Panc1 (cell line): ENCODE measurements at regions not wholly inside any gene's neighbourhood (a gene's known extent, or its start where the extent isn't known, plus 50 kb on each side); places are given as distances from the start of the nearest gene placed in this dataset.

Experiments
- ATAC-seq: fragments of 200-7000 bp; cut with Tn5 transposase; 2 replicates; pipeline ENCODE4 v1.9.1; 2020; ENCODE audit warnings: mild to moderate bottlenecking, moderate library complexity
- BruUV-seq: library from RNA; stranded (reverse); fragments of 400-500 nt; replicated peaks from 2 replicates; lab custom pipeline; 2021; lab: Mats Ljungman, UMichigan
- CTCF ChIA-PET: fragments of 300-600 bp; sonication (Branson Sonifier 250); formaldehyde crosslinking; loops from one replicate; lab custom pipeline; 2022; ENCODE audit warnings: antibody characterized with exemption; lab: Charles Lee
- POLR2A ChIA-PET: fragments of 300-600 bp; sonication (Branson Sonifier 250); formaldehyde crosslinking; loops from one replicate; lab custom pipeline; 2022; ENCODE audit warnings: antibody characterized with exemption; lab: Charles Lee
- DNase-seq: peaks from one replicate; pipeline ENCODE4 v3.0.0-alpha.2; 2010; ENCODE audit warnings: low read depth, low spot score
- H3K27ac ChIP-seq: 2 replicates; pipeline ENCODE4 v1.5.1; 2011; ENCODE audit warnings: mild to moderate bottlenecking, low read length, inconsistent platforms
- H3K27me3 ChIP-seq: fragments of 200-500 bp; sonication (Bioruptor generic); 2 replicates; pipeline ENCODE4 v1.6.0; 2014; ENCODE audit warnings: low read length, inconsistent platforms; ENCODE audit not compliant: control insufficient read depth, insufficient read depth
- H3K36me3 ChIP-seq: fragments of 200-500 bp; sonication (Bioruptor generic); 2 replicates; pipeline ENCODE4 v1.5.1; 2014; ENCODE audit warnings: inconsistent platforms, mild to moderate bottlenecking, low read length, moderate library complexity; ENCODE audit not compliant: control insufficient read depth, insufficient read depth
- H3K4me1 ChIP-seq: 2 replicates; pipeline ENCODE4 v1.5.1; 2011; ENCODE audit warnings: inconsistent platforms, mild to moderate bottlenecking, low read length, moderate library complexity; ENCODE audit not compliant: control insufficient read depth, insufficient read depth
- H3K4me3 ChIP-seq, 2 experiments: 2 replicates each; pipeline ENCODE4 v1.5.1; 2011 to 2012; ENCODE audit warnings: low read depth in 2 of 2, low read length in 2 of 2, mild to moderate bottlenecking in 2 of 2, inconsistent platforms in 1 of 2, moderate library complexity in 1 of 2
- H3K9me3 ChIP-seq: fragments of 200-500 bp; sonication (Bioruptor generic); 2 replicates; pipeline ENCODE4 v1.5.1; 2014; ENCODE audit warnings: low read depth, mild to moderate bottlenecking, inconsistent platforms, low read length, moderate library complexity; ENCODE audit not compliant: control insufficient read depth, insufficient read depth
- CTCF ChIP-seq: fragments of 450-650 bp; IDR thresholded peaks from 2 replicates; pipeline ENCODE4 v1.5.1; 2017; ENCODE audit warnings: mild to moderate bottlenecking
- POLR2AphosphoS5 ChIP-seq: IDR thresholded peaks from 2 replicates; pipeline ENCODE4 v1.6.1; 2012; ENCODE audit warnings: mild to moderate bottlenecking, low read depth, low read length, moderate library complexity
- REST ChIP-seq, 2 experiments: IDR thresholded peaks; 2 replicates each; pipeline ENCODE4 v1.6.1; 2011 to 2012; ENCODE audit warnings: low read depth in 2 of 2, control low read depth in 1 of 2, low read length in 1 of 2, mild to moderate bottlenecking in 1 of 2, moderate library complexity in 1 of 2; ENCODE audit not compliant: insufficient read depth in 1 of 2
- SIN3A ChIP-seq: IDR thresholded peaks from 2 replicates; pipeline ENCODE4 v1.6.1; 2012; ENCODE audit warnings: low read depth, mild to moderate bottlenecking, low read length, moderate library complexity, borderline replicate concordance; ENCODE audit not compliant: insufficient read depth
- TCF7L2 ChIP-seq: IDR thresholded peaks from 2 replicates; pipeline ENCODE4 v1.6.1; 2011; ENCODE audit warnings: mild to moderate bottlenecking, low read depth, low read length, inconsistent platforms
- in situ Hi-C: cut with HindIII; loops from 2 replicates; pipeline ENCODE4 v1.10.0; 2016; ENCODE audit warnings: low sequenced_read_pairs, low pct_unique_long_range_greater_than_20kb
- intact Hi-C: fragments of 100-400 bp; cut with micrococcal nuclease; formaldehyde crosslinking; loops from one replicate; pipeline ENCODE4 v1.10.0; 2022; ENCODE audit not compliant: unreplicated experiment

GRCh38 chr2:3974765-3975164 lies 271.4 kb downstream of the DCDC2C start:
- Histone ChIP-seq H3K9me3 (no peaks in the 10 kb centered on the region), H3K27me3 (no peaks in the 10 kb centered on the region), H3K4me1 (no peaks in the 10 kb centered on the region), H3K4me3 (no peak overlapping the region), H3K36me3 (no peaks in the 10 kb centered on the region), H3K27ac (no peak overlapping the region)
- ChIA-PET POLR2A (no interaction called here), CTCF (no interaction called here)
- no TSS peak for BruUV-seq
- in situ Hi-C loops (no loop called here), intact Hi-C loops (no loop called here)
- ATAC-seq = no peak
- no peak for DNase-seq
- TF ChIP-seq POLR2AphosphoS5 (no peak), TCF7L2 (no peak)

GRCh38 chr2:3981446-3981987 lies 278.1 kb downstream of the DCDC2C start:
- intact Hi-C loops = no loop called here
- no TSS peak for BruUV-seq
- ChIA-PET CTCF (no interaction called here), POLR2A (no interaction called here)
- ATAC-seq (no peak), DNase-seq (no peak)
- no peak overlapping the region for H3K27ac ChIP-seq
- in situ Hi-C loops = no loop called here
- TF ChIP-seq CTCF (no peak), POLR2AphosphoS5 (no peak), TCF7L2 (no peak), SIN3A (no peak), REST (IDR thresholded peaks at IDR 0.05; ENCODE audit: insufficient read depth in 1 of 2, low read depth in 2 of 2, low read length in 1 of 2) (no peak)
- no peaks in the 10 kb centered on the region for H3K9me3 ChIP-seq
- no peak overlapping the region for H3K4me3 ChIP-seq
- no peaks in the 10 kb centered on the region for H3K27me3 ChIP-seq
- no peaks in the 10 kb centered on the region for H3K4me1 ChIP-seq
- H3K36me3 ChIP-seq = no peaks in the 10 kb centered on the region

GRCh38 chr2:3982160-3982559 lies 278.8 kb downstream of the DCDC2C start:
- in situ Hi-C loops = no loop called here
- CTCF ChIA-PET = no interaction called here

More at GRCh38 chr2:3982160-3982559, 278.8 kb downstream of the DCDC2C start:
- H3K9me3 ChIP-seq = no peaks in the 10 kb centered on the region
- H3K4me1 ChIP-seq = no peaks in the 10 kb centered on the region
- POLR2A ChIA-PET = no interaction called here
- H3K27ac ChIP-seq = no peak overlapping the region
- ATAC-seq (no peak), DNase-seq (no peak)
- BruUV-seq = no TSS peak
- H3K4me3 ChIP-seq = no peak overlapping the region
- H3K27me3 ChIP-seq = no peaks in the 10 kb centered on the region
- TF ChIP-seq TCF7L2 = no peak
- no peak for TF ChIP-seq SIN3A
- no peak for TF ChIP-seq CTCF
- no peak for TF ChIP-seq REST (IDR thresholded peaks at IDR 0.05; ENCODE audit: insufficient read depth in 1 of 2, low read depth in 2 of 2, low read length in 1 of 2)
- TF ChIP-seq POLR2AphosphoS5 = no peak
- intact Hi-C loops = no loop called here
- no peaks in the 10 kb centered on the region for H3K36me3 ChIP-seq
